Activated CD4-positive, alpha-beta T cell treated with anti-CD3 and anti-CD28 coated beads, Interleukin-2, Interleukin-6, amounts not matched to agents 100 ng/mL and 50 ng/mL, durations not matched to agents 16 hours and 8 hours (primary cell): ENCODE measurements at regions not wholly inside any gene's neighbourhood (a gene's known extent, or its start where the extent isn't known, plus 50 kb on each side); places are given as distances from the start of the nearest gene placed in this dataset.

ENCODE experiments used
- DNase-seq: peaks from one replicate; pipeline ENCODE4 v3.0.0-alpha.2; 2020

DNA sequence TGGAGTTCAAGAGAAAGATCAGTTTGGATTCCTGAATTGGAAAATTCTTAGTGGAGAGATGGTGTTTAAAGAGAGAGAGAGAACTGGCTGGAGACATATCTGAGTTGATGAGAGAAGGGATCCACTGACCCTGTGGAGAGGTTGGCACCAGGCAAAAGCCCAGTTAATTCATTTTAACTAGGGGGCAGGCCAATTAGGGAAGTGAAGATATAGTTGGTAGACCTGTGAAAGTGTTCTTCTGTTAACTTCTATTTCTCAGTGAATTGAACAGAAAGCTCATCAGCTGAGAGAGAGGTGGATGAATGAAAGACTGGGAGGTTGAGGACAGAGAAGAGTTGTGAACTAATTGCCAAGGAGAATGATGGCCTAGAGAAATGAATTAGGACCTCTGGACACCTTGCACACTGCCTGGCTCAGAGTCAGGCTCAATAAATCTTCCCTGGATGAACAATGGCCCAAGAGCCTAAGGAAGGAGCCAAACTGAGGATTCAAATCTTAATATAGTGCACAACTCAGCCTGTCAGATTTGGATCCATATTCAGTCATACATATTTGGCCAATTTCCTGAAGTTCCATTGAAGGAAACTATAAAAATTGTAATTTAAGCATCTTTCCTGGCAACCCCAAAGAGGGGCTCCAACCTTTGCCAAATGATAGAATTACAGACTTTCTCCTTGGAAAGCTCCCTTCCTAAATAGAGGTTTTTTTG lies 82.2 kb upstream of the RMDN2 start:
- no peak for DNase-seq

DNA sequence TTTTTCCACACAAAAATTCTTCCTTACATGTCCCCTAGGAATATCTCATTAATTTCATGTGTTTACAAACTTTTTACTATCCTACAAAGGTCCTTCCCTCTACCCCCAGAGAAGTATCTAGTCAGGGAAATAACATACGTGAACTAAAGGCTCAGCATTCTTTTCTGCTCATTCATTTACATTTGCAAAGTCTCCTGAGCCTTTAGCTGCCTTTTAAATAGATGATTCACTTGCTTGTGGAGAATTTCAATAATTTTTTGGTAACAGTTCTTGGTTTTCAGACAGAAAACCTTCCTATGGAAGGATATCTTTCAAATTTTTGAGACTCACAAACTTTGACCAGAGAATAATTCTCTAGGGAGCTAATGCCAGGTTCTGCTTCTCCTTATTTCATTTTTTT lies 81.5 kb upstream of the RMDN2 start:
- no peak for DNase-seq

DNA sequence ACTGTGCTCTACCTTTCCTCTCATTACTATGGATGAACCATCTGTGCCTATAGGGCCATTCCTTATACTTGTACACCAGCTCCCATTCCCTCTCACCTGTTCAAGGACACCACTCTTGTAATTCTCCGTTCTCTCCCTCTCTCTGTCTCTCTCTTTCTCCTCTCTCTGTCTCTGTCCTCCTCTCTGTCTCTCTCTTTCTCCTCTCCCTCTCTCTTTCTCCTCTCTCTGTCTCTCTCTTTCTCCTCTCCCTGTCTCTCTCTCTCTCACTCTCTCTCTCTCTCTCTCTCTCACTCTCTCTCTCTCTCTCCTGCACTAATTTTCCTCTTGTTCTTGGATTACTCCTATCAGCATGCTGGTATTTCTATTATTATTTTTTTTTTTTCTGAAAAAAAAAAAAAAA lies 78.9 kb upstream of the RMDN2 start:
- no peak for DNase-seq

DNA sequence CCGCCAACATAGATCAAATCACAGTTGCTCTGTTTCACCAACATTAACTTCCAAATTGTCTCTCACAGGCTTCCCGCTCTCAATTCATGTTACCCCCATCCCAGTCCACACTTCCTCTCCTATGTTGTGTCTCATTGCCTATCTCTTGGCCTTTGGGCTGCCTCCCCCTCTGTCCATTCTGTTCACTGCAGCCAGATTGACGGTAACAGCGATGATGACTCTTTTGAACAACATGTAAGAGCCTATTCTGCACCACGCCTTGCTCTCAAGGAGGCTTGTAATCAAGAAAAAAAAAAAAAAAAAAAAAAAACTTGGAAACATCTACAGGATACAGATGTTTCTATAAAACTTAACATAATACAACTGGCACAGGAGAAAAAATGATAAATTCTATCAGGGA lies 77.3 kb upstream of the RMDN2 start:
- no peak for DNase-seq

DNA sequence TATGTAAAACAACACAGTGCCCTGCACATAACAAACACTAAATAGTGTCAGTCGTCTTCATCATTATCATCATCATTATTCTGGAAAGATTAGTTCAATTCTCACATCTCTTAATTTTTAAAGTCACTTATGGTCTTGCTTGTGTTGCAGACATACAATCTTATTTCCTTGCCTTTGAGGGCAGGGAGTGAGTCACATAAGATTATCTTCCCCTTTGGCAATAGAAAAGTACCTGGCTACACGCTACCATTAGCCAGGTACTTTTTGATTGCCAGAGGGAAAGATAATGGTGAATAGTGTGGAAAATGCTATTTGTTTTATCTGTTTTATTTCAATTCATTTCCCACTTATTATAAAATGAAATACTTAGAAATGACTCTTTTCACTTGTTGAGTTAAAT lies 76.6 kb upstream of the RMDN2 start:
- DNase-seq = no peak

DNA sequence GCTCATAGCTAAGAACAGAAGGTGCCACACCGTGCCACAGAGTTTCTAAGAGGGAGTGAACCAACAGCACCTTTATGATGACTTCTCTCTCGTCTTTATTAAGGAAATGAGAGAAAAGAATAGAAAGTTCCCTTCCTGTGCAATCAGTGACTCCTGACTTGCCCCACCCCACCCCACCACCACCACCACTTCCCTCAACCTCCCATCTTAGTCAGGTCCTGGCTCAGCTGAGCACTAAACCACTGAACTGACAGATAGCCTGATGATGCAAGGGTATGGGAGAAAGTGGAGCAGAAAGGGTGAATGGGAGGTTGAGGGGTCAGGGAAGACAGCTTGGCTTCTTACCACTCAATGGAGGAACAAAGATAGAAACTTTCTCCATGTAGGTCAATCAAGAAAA lies 75.2 kb upstream of the RMDN2 start:
- DNase-seq = peak; percentile 25

DNA sequence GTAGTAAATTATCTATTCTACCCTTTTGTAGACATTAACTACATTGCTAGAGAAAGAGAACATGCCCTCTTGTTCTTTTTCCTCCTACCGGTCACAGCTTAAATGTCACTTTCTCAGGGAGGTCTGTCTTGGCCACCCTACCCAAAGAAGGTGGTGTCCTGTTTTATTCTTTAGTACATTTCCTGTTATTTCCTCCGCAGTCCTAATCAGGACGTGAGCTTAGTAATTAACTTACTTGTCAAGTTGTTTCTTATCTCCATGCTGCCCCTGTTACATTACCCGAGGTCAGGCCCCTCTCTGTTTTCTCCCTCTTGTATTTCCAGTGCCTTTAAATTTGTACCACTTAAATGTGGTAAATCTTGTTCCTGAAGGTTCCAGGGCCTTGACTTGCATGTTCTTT lies 73.7 kb upstream of the RMDN2 start:
- peak; percentile 22 for DNase-seq

DNA sequence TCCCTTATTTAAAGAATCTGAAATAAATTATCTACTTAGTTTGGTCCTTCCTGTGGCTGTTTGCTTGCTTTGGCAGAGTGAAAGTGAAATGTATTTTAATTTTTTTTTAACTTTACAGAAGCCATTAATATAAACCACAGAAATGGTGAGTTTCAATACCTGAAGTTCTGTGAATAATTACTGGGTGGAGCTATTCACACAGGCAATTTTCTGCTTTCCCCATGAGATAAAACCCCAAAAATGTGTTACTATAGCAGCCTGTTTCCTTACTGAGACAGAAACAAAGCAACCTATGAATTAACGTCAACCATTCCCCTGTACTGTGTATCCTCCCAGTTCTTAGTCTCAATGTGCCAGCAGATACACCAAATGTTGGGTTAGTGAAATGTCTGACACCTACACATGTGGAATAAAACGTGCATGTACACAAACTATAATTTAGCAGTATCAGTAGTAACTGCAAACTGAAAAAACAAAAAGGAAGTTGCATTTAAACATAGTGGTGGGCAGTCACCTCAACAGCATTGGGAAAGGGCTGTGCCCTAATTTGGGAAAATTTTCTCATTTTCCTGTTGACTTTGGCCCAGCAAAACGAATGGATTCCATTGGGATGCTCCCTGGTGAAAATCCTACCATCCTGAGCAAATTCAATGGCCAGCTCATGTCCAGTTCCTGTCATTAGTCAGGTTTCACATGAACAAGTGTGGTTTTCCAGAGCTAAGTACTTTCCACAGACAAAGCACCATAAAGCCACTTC lies 73.1 kb upstream of the RMDN2 start:
- peak; percentile 45 for DNase-seq

DNA sequence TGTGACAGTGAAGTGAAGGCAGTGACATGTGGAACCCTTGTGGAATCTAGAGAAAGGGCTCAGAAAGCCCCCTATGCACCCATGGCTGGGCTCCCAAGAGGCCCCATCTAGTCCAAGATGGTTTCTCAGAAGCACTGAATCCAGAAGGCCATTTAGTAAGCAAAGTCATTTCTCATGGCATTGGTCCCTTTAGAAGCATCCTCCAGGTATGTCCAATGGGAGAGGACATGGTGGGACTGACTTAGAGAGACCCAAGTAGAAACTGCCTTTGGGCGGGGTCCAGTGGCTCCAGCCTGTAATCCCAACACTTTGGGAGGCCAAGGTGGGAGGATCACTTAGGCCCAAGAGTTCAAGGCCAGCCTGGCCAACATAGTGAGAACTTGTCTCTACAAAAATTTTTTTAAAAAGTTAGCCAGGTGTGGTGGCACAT lies 72.5 kb upstream of the RMDN2 start:
- DNase-seq = no peak

DNA sequence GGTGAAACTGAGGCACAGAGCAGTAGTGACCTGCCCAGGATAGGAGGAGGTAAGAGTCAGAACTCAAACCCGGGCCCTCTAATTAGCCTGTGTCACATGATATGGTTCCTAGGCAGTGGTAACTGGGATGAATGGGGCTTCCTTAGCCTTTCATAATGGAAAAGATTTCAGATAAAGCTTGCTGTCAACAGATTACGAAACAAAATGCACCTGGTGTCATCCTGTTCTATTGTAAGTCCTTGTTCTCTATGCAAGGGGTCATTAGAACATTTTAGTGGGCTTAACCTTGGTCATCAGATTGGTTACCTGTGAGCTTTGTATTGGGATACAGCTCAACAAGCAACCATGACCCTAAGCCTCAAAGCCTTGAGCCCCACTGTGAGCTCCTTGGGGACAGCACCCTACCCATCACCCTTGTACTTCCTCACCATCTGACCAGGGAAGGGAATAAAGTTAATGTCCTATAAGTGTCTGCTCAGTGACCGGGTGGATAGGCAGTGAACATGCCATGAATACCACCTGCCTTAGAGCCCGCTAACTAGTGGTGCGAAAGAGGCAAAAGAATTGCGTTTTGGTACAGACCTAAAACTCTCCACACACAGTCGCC lies 70.3 kb upstream of the RMDN2 start:
- DNase-seq = no peak

DNA sequence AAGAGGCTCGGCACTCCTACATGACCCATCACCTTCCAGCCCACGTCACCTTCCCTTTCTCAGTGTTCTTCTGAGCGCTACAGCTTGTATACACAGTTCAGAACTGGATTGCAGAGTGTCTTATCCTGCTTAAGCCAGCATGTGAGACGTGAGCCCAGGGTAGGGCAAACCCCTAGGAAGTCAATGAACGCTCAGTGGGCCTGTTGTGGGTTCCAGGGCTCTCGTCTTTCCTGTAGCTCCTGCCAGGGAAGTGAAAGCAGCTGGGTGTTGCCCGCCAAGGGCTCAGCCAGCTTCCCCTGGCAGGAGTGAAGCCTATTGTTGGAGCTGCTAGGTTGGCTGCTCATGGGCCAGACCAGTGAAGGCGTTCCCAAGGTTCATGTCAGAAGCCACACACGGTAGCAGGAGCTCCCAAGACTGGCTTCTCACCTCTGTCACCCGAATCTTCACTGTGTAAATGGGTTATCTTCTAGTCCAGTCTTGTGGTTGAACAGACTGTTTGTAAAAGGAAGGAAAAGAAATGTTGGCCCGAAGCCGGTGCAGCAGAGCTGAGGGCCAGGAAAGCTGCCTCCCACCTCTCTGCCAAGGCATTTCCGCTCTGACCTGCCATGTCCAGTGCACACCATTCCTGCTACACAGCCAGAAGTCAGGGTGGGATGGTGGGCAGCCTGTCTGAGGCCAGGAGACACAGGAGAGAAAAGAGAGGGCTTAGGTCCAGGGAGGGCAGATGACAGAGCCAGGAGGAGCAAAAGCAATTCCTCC lies 69.6 kb upstream of the RMDN2 start:
- DNase-seq = no peak

DNA sequence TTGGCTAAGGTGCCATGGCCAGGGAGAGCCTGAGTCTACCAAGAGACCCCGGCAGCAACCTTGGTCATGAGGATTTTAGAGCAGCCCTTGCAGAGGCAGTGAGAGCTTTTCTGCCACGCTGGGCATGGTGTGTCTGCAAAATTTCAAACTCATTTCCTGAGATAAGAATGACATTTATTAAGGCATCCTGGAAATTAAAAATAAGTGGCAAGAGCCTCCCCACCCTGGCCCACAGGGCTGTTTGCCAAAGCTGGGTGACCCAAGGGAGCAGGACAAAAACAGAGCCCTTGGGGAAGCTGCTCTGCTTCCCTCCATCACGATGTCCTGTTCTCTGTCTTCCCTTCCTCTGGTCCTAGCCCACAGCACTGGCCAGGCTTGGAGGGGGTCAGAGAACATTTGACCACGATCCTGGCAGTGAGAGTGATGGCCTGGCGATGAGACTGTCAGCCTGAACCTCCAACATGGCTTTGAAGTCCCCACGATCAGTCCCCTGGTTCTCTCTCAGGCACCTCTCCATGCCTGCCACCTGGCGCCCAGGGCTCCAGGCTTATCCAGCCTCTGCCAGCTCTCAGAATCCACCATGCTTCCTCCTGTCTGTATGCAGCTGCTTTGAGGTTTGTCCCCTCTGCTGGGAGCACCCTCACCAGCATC lies 68.9 kb upstream of the RMDN2 start:
- DNase-seq = no peak

DNA sequence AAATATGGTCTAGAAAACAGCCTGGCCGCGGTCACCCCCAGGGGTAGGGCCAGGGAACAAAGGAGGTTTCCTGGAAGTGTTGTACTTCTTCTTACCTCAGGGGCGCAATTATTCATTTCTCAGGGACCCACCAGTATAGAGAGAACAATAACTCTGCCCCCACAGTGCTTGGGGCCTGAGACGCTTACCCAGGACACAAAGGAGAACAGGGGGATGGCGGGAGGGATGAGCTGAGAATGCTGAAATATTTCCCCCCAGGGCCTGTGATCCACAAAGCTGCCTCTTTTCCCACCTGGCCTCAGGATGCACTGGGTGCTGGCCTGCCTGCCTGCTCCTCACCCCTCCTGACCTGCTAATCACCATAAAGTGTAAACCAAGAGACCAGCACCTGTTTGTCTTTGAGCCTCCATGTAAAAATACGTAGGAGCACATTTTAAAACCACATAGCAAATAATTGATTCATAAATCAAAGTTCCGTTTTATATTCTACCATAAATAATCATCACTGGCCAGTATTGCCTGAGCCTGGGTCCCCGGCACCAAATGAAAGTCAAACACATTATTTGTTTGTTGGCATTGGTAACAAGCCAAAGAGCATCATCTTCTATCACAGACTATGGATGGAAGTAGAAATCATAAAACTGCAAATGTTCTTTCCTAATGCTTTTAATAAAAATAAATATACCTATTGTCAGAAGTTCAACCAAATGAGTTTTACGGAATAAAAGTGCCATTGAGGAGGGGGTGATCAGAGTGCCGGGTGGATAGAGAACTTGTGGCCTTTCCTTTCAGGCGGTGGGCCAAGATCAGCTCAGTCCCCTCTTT lies 67.3 kb upstream of the RMDN2 start:
- DNase-seq = no peak

DNA sequence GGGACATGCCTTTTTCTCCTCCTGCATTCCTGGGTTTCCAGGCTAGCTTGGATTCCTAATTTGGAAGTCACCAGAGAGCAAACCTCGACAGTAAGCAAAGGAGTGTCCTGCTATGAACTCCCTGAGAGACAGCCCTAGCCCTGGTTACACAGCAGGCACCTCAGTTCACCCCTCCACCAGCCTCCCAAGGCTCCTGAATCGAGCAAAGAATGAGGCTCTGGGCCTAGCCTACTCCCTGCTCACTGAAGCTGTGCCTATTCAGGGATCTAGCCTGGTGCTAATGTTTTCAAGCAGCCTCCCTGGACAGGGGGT lies 66.7 kb upstream of the RMDN2 start:
- no peak for DNase-seq

DNA sequence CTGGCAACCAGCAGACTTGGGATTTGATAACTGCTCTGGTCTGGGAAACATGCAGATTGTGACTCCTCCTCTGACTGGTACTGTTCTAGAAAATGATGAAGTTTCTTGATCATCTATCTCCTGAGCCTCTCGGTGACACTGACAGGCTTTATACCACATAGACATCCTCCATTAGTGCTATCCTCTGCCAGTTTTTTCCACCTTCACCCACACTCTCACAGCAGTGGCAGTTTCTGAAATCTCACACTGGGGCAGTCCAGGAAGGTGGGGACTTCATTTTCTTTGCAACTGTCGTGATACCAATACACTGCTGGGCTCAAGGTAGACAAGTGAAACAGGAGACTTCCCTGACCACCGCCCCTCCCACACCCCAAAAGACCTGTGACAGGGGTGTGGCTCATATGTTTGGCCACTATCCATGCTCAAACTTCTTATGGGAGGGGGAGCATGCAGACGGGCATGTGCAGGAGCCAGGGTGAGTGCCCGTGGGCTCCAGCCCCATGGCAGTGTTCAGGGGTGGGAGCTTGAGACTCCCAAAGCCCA lies 66.3 kb upstream of the RMDN2 start:
- no peak for DNase-seq

DNA sequence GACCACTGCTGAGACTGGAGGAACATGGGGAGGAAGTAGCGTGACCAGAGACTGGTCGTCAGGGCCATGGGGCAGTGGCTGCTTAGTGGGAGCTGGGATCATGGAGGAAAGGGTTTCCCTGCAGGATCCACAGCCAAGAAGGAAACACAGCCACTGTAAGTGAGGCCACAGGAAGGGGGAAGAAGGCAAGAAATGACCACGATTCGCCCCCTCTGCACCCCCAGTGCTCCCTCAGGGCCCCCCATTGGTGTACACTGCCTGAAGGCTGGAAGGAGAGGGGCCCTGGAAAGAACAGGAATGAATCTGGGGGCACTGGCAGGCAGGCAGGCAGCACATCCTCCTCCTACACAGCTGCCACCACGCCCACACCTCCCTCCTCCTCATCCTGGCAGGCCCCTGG lies 62.5 kb upstream of the RMDN2 start:
- DNase-seq = no peak

DNA sequence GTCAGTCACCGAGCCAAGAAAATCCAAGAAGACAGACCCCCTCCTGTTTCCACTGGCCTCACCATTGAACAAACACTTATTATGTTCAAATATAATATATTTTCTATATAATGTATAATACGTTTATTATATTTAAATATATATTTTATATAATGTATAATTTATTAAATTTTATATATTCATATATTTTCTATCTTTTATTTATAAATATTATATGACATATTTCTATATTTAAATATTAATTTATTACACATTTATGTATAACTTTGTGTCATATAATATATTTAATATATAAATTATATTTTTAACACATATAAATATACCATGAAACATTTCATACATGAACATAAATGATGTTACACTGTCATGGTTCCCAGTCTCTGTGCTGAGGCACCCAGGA lies 60.9 kb upstream of the RMDN2 start:
- DNase-seq = no peak

DNA sequence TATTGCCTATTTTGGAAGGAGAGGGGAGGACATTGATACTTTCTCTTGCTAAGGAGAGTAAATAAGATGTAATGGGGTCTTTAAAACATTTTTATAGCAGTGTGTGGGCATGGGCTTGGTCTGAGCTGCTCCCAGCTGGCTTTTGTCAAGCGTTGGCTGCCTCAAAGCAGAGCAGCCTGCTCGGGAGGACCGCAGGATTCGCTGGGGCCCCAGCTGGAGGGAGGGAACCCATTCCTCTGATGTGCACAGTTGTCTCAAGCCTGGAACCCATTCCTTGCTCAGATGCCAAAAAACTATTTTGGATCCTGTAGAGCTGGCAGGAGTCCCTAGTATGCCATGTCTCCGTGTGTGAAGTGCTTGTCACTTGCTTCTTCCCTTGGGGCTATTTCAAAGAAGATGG lies 59.4 kb upstream of the RMDN2 start:
- DNase-seq = no peak

DNA sequence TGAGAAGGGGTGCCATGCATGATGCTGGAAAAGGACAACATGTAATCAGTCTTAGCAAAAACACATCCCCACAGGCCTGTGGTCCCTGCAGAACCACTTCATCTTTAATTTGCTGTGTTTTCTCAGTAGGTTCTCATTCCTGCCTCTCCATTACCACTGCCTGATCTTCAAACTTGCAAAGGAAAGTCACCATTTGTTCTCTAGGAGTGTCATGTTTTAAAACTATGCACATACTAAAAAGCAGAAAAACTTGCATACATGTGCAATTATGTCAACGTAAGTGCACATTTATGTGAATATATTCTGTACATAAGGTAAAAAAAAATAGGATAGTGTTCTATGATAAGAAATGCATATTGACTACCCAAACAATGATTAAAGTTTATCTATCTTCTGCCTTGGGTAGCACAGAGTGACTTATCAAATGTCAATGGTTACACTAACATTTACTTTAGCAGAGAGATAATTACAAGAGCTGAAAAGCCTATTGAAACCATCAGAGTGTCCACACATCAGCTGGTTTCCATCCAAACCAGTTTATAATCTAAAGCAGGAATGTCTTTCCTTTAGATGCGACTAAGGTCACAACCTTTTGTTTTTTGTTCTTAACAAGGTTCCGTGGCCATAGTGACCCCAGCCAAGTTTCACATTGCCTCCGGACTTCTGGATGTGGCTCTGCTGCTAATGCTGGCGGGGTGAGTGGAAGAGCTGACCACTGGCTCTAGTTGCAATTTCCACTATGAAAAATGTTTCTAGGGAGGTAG lies 58.7 kb upstream of the RMDN2 start:
- DNase-seq = no peak

DNA sequence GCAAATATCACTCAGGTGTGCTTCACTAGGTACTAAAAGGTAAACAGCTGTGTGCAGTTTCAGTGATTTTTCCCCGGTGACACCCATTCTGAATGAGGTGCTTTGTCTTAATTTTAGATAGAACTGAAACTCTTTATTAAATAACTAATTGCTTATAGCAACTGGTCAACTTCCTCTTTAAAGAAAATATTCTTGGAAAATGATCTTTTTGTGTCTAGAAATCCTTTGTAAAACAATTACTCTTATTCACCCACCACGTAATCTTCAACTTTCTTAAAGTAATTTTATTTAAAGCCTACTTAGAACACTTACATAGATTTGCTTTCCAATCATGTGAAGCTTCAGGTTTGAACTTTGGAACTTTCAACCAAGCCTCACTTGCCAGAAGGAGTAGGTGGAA lies 57.9 kb upstream of the RMDN2 start:
- DNase-seq = no peak

DNA sequence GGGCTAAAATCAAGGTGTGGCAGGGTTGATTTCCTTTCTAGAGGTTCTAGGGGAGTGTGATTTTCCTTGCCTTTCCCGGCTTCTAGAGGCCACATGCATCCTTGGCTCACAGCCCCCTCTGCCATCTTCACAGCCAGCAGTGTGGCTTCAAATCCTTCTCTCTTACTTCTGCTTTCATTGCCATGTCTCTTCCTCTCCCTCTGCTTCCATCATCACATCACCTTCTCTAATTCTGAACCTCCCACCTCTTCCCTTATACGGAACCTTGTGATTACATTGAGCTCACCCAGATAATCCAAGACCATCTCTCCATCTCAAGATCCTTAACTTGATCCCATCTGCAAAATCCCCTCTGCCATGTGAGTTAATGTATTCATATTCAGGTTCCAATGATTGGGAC lies 56.2 kb upstream of the RMDN2 start:
- DNase-seq = no peak
